ENCODE measurements at regions not wholly inside any gene's neighbourhood (a gene's known extent, or its start where the extent isn't known, plus 50 kb on each side); places are given as distances from the start of the nearest gene placed in this dataset.

GRCh38 chr1:94769551-94769950, 50.6 kb upstream of the SLC44A3 start:
- no peak for TF ChIP-seq CTCF (IDR thresholded peaks at IDR 0.05; ENCODE audit: unreplicated experiment)
- Mint-ChIP-seq H3K36me3 (ENCODE audit: insufficient read depth, unreplicated experiment) (peaks cover 15% of the 10 kb centered on the region), H3K4me3 (ENCODE audit: low read depth, unreplicated experiment) (no peak overlapping the region), H3K4me1 (ENCODE audit: low read depth, unreplicated experiment) (peaks cover 57% of the 10 kb centered on the region), H3K27me3 (ENCODE audit: unreplicated experiment) (no peaks in the 10 kb centered on the region), H3K9me3 (ENCODE audit: low read depth, unreplicated experiment) (peaks cover 6% of the 10 kb centered on the region), H3K27ac (ENCODE audit: unreplicated experiment) (peak overlapping the region; percentile 46)
- intact Hi-C loops (cut with micrococcal nuclease; ENCODE audit: unreplicated experiment) = no loop called here
- CTCF ChIA-PET = interaction anchor here (0.6 to 1.0 kb wide), 2 partner anchors 14 to 234 kb away, joined by 3 to 5 read pairs; no protein-coding TSS in a partner anchor
- no TSS peak for BruUV-seq (replicated peaks)
- DNase-seq = peak; percentile 49

- H3K4me1 Mint-ChIP-seq (ENCODE audit: low read depth, unreplicated experiment) = peaks cover 42% of the 10 kb centered on the region
- no peaks in the 10 kb centered on the region for H3K27me3 Mint-ChIP-seq (ENCODE audit: unreplicated experiment)
- H3K4me3 Mint-ChIP-seq (ENCODE audit: low read depth, unreplicated experiment) = no peak overlapping the region
- DNase-seq = no peak
- H3K9me3 Mint-ChIP-seq (ENCODE audit: low read depth, unreplicated experiment) = peaks cover 6% of the 10 kb centered on the region
- TF ChIP-seq CTCF (IDR thresholded peaks at IDR 0.05; ENCODE audit: unreplicated experiment) = no peak
- H3K27ac Mint-ChIP-seq (ENCODE audit: unreplicated experiment) = no peak overlapping the region
- intact Hi-C loops (cut with micrococcal nuclease; ENCODE audit: unreplicated experiment) = no loop called here
- BruUV-seq (replicated peaks) = no TSS peak
- CTCF ChIA-PET = no interaction called here
- H3K36me3 Mint-ChIP-seq (ENCODE audit: insufficient read depth, unreplicated experiment) = peaks cover 8% of the 10 kb centered on the region
Observed at GRCh38 chr1:94768036-94768435, 52.1 kb upstream of the SLC44A3 start.

GRCh38 chr1:94765958-94766357, 54.2 kb upstream of the SLC44A3 start:
- H3K36me3 Mint-ChIP-seq (ENCODE audit: insufficient read depth, unreplicated experiment) = no peaks in the 10 kb centered on the region
- H3K4me3 Mint-ChIP-seq (ENCODE audit: low read depth, unreplicated experiment) = no peak overlapping the region
- no TSS peak for BruUV-seq (replicated peaks)
- no peak for TF ChIP-seq CTCF (IDR thresholded peaks at IDR 0.05; ENCODE audit: unreplicated experiment)
- H3K27ac Mint-ChIP-seq (ENCODE audit: unreplicated experiment) = no peak overlapping the region
- CTCF ChIA-PET = no interaction called here
- H3K27me3 Mint-ChIP-seq (ENCODE audit: unreplicated experiment) = no peaks in the 10 kb centered on the region
- intact Hi-C loops (cut with micrococcal nuclease; ENCODE audit: unreplicated experiment) = no loop called here
- peaks cover 31% of the 10 kb centered on the region for H3K4me1 Mint-ChIP-seq (ENCODE audit: low read depth, unreplicated experiment)
- peaks cover 6% of the 10 kb centered on the region for H3K9me3 Mint-ChIP-seq (ENCODE audit: low read depth, unreplicated experiment)
- DNase-seq = no peak

- intact Hi-C loops (cut with micrococcal nuclease; ENCODE audit: unreplicated experiment) = no loop called here
- Mint-ChIP-seq H3K9me3 (ENCODE audit: low read depth, unreplicated experiment) (peaks cover 4% of the 10 kb centered on the region), H3K4me3 (ENCODE audit: low read depth, unreplicated experiment) (no peak overlapping the region), H3K4me1 (ENCODE audit: low read depth, unreplicated experiment) (peaks cover 32% of the 10 kb centered on the region), H3K27me3 (ENCODE audit: unreplicated experiment) (no peaks in the 10 kb centered on the region), H3K27ac (ENCODE audit: unreplicated experiment) (no peak overlapping the region), H3K36me3 (ENCODE audit: insufficient read depth, unreplicated experiment) (no peaks in the 10 kb centered on the region)
- CTCF ChIA-PET = interaction anchor here (0.7 kb wide), 1 partner anchor 179 kb away, joined by 3 read pairs; no protein-coding TSS in a partner anchor
- no TSS peak for BruUV-seq (replicated peaks)
- no peak for TF ChIP-seq CTCF (IDR thresholded peaks at IDR 0.05; ENCODE audit: unreplicated experiment)
- no peak for DNase-seq
Observed at GRCh38 chr1:94759188-94759587, 61.0 kb upstream of the SLC44A3 start.

Data from Calu3 (cell line).